ENCODE measurements at regions not wholly inside any gene's neighbourhood (a gene's known extent, or its start where the extent isn't known, plus 50 kb on each side); places are given as distances from the start of the nearest gene placed in this dataset.

- no peak for TF ChIP-seq POLR2A (IDR thresholded peaks at IDR 0.05)
- TF ChIP-seq POLR2AphosphoS5 (IDR thresholded peaks at IDR 0.05), result no peak
- TF ChIP-seq EP300 (IDR thresholded peaks at IDR 0.05), result no peak
- TF ChIP-seq, protein P1, sequence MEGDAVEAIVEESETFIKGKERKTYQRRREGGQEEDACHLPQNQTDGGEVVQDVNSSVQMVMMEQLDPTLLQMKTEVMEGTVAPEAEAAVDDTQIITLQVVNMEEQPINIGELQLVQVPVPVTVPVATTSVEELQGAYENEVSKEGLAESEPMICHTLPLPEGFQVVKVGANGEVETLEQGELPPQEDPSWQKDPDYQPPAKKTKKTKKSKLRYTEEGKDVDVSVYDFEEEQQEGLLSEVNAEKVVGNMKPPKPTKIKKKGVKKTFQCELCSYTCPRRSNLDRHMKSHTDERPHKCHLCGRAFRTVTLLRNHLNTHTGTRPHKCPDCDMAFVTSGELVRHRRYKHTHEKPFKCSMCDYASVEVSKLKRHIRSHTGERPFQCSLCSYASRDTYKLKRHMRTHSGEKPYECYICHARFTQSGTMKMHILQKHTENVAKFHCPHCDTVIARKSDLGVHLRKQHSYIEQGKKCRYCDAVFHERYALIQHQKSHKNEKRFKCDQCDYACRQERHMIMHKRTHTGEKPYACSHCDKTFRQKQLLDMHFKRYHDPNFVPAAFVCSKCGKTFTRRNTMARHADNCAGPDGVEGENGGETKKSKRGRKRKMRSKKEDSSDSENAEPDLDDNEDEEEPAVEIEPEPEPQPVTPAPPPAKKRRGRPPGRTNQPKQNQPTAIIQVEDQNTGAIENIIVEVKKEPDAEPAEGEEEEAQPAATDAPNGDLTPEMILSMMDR (IDR thresholded peaks at IDR 0.05), result no peak
- Histone ChIP-seq H3K36me3 (no peaks in the 10 kb centered on the region), H3K4me3 (no peak overlapping the region), H3K4me1 (peaks cover 0 to 15% (median 0%) of the 10 kb centered on the region in 3 donors), H3K9me3 (peaks cover 0 to 8% (median 0%) of the 10 kb centered on the region in 3 donors), H3K27me3 (peaks cover 7% of the 10 kb centered on the region), H3K27ac (no peak overlapping the region)
- WGBS, 2 donors (ENCODE audit: low coverage in 1 of 2), result 0 to 63% methylated on average over 1 to 2 of the region's 2 CpGs
- ATAC-seq, result no peak
Observed at GRCh38 chr3:46102059-46102779, 74.9 kb upstream of the XCR1 start.

DNA sequence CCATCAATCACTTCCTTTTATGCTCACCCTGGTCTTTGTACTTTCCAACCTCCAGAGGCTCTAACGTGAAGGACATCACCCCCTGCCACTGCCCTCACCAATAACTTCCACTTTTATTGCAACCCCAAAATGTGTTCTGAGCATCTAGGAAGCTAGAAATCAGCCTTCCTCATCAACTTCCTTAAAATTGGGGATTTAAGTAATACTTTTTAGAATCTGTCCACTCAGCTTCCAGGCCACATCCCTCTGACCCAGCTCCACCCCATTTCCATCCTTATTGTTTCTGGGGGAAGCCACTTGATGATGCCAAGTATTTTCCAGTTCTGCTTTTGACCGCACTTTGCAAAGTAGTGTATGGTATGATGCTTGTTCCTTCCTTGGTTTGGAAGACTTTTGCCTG is 73.5 kb upstream of the XCR1 start:
- H3K27ac ChIP-seq, result no peak overlapping the region
- peaks cover 7% of the 10 kb centered on the region for H3K27me3 ChIP-seq
- H3K4me3 ChIP-seq, result no peak overlapping the region
- H3K4me1 ChIP-seq, result peaks cover 0 to 17% (median 0%) of the 10 kb centered on the region in 3 donors
- no peak for ATAC-seq
- TF ChIP-seq, protein P1 (IDR thresholded peaks at IDR 0.05), result no peak
- TF ChIP-seq POLR2AphosphoS5 (IDR thresholded peaks at IDR 0.05) (no peak), POLR2A (IDR thresholded peaks at IDR 0.05) (no peak), EP300 (IDR thresholded peaks at IDR 0.05) (no peak)
- peaks cover 0 to 8% (median 0%) of the 10 kb centered on the region in 3 donors for H3K9me3 ChIP-seq
- WGBS, 2 donors (ENCODE audit: low coverage in 1 of 2), result 74 to 82% methylated on average over 2 of the region's 2 CpGs
- H3K36me3 ChIP-seq, result no peaks in the 10 kb centered on the region

- Histone ChIP-seq H3K4me3 (no peak overlapping the region), H3K4me1 (peaks cover 0 to 17% (median 0%) of the 10 kb centered on the region in 3 donors), H3K36me3 (no peaks in the 10 kb centered on the region), H3K27ac (peak overlapping the region; percentile 43 to 83 (median 80)), H3K9me3 (peaks cover 0 to 8% (median 0%) of the 10 kb centered on the region in 3 donors), H3K27me3 (no peaks in the 10 kb centered on the region)
- peak; percentile 79 for ATAC-seq
- TF ChIP-seq POLR2AphosphoS5 (IDR thresholded peaks at IDR 0.05) (peak; percentile 4), POLR2A (IDR thresholded peaks at IDR 0.05) (no peak)
- TF ChIP-seq, protein P1 (IDR thresholded peaks at IDR 0.05), result no peak
- WGBS, 2 donors (ENCODE audit: low coverage in 1 of 2), result 43 to 80% methylated on average over 1 to 2 of the region's 2 CpGs
Observed at GRCh38 chr3:46098319-46098761, 71.1 kb upstream of the XCR1 start.

DNA sequence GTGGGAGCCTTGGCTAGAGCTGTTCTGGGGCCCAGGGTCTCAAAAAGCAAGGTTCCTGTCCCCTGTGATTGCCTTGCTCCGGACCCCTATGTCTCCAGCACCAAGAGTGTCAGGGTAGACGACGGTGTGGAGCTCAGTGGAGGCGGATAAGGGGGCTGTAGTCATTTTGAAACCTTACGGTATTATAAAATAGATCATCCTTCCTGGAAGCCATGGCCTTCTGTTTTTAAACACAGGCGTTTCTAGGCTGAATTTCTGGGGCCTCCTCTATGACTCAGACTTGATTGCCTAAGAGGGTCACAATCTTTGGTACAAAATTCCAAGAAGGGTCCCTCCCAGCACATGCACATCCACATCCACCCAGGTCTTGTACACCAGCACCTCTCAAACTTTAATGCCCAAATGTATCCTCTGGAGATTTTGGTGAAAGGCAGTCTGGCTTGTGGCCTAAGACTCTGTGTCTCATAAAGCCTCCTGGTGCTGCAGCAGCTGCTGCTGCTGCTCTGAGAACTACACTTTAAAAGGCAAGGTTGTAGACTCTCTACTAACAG is 70.5 kb upstream of the XCR1 start:
- H3K27ac ChIP-seq, result peak overlapping the region; percentile 43 to 83 (median 80)
- H3K9me3 ChIP-seq, result peaks cover 0 to 8% (median 0%) of the 10 kb centered on the region in 3 donors
- H3K4me1 ChIP-seq, result peaks cover 0 to 17% (median 0%) of the 10 kb centered on the region in 3 donors
- no peak overlapping the region for H3K4me3 ChIP-seq
- WGBS, 2 donors (ENCODE audit: low coverage in 1 of 2), result 37 to 65% methylated on average over 2 of the region's 6 CpGs
- H3K27me3 ChIP-seq, result no peaks in the 10 kb centered on the region
- peak; percentile 90 for ATAC-seq
- H3K36me3 ChIP-seq, result no peaks in the 10 kb centered on the region
- TF ChIP-seq EP300 (IDR thresholded peaks at IDR 0.05), result no peak
- TF ChIP-seq POLR2AphosphoS5 (IDR thresholded peaks at IDR 0.05), result peak; percentile 52
- TF ChIP-seq, protein P1 (IDR thresholded peaks at IDR 0.05), result no peak
- no peak for TF ChIP-seq POLR2A (IDR thresholded peaks at IDR 0.05)

Data from gastroesophageal sphincter (tissue), 4 donors.